Endothelial cell (in vitro differentiated cells): ENCODE measurements at regions not wholly inside any gene's neighbourhood (a gene's known extent, or its start where the extent isn't known, plus 50 kb on each side); places are given as distances from the start of the nearest gene placed in this dataset.

Source experiments
- DNase-seq: peaks from one replicate; pipeline ENCODE4 v3.0.0; 2021; ENCODE audit warnings: low spot score
- H3K27ac Mint-ChIP-seq: one replicate; pipeline ENCODE4 v1.8.0; 2021; ENCODE audit warnings: mixed read lengths, inconsistent platforms; ENCODE audit not compliant: unreplicated experiment
- H3K27me3 Mint-ChIP-seq: one replicate; pipeline ENCODE4 v1.8.0; 2021; ENCODE audit warnings: mild to moderate bottlenecking, moderate library complexity, mixed read lengths, inconsistent platforms; ENCODE audit not compliant: unreplicated experiment
- H3K36me3 Mint-ChIP-seq: one replicate; pipeline ENCODE4 v1.8.0; 2021; ENCODE audit warnings: mild to moderate bottlenecking, low read depth, mixed read lengths, inconsistent platforms; ENCODE audit not compliant: unreplicated experiment
- H3K4me1 Mint-ChIP-seq: one replicate; pipeline ENCODE4 v1.8.0; 2021; ENCODE audit warnings: mild to moderate bottlenecking, mixed read lengths, inconsistent platforms; ENCODE audit not compliant: unreplicated experiment
- H3K4me3 Mint-ChIP-seq: one replicate; pipeline ENCODE4 v1.8.0; 2021; ENCODE audit warnings: mild to moderate bottlenecking, mixed read lengths, inconsistent platforms; ENCODE audit not compliant: unreplicated experiment
- H3K9me3 Mint-ChIP-seq: one replicate; pipeline ENCODE4 v1.8.0; 2021; ENCODE audit warnings: mixed read lengths, inconsistent platforms; ENCODE audit not compliant: unreplicated experiment
- TF ChIP-seq, protein P1 (sequence below): fragments of 200-600 bp; sonication (generic); IDR thresholded peaks from one replicate; pipeline ENCODE4 v1.5.0; 2021; ENCODE audit warnings: antibody characterized with exemption; ENCODE audit not compliant: unreplicated experiment

DNA sequence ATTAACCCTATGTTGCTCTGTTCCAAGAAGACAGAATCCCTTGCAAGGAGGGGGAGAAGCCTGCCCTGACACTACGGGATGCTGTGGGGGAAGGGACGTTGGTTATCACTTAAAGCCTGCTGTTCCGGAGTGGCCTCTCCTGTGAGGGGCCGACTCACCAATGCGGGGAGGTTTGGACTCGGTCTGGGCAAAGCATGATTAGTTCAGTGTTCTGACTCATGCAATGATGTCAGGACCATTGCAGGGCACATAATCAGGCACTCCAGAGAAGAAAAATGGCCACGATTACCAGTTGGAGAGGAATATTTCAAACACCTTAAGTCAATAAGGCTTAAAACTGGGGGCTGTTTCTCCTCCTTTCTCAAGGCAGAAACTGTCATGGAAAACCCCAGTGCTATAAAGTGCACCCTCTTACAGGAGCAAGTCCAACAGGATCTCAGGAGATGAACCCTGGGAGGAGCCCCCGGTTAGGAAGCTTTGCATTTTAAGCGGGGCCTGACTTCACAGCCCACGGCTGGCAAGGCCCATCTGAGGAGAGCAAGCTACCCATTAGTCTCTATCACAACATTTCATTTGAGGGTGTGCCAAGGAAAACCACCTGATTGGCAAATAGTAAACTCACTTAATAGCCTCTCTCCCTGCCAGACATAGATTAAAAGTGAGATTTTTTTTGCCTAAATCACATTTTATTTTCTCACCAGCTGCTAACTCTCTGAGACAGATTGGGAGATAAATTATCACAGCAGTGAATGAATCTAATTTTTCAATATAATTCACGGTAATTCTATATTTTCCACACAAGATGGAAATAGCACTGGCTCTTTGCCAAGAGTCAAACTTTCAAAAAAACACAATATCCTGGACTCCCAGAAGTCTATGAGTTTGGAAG, 202.5 kb downstream of the C1orf94 start:
- no peak overlapping the region for H3K27ac Mint-ChIP-seq
- no peak overlapping the region for H3K4me3 Mint-ChIP-seq
- no peak for DNase-seq
- no peaks in the 10 kb centered on the region for H3K27me3 Mint-ChIP-seq
- TF ChIP-seq, protein P1, sequence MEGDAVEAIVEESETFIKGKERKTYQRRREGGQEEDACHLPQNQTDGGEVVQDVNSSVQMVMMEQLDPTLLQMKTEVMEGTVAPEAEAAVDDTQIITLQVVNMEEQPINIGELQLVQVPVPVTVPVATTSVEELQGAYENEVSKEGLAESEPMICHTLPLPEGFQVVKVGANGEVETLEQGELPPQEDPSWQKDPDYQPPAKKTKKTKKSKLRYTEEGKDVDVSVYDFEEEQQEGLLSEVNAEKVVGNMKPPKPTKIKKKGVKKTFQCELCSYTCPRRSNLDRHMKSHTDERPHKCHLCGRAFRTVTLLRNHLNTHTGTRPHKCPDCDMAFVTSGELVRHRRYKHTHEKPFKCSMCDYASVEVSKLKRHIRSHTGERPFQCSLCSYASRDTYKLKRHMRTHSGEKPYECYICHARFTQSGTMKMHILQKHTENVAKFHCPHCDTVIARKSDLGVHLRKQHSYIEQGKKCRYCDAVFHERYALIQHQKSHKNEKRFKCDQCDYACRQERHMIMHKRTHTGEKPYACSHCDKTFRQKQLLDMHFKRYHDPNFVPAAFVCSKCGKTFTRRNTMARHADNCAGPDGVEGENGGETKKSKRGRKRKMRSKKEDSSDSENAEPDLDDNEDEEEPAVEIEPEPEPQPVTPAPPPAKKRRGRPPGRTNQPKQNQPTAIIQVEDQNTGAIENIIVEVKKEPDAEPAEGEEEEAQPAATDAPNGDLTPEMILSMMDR = no peak
- no peaks in the 10 kb centered on the region for H3K36me3 Mint-ChIP-seq
- H3K4me1 Mint-ChIP-seq = peaks cover 6% of the 10 kb centered on the region
- H3K9me3 Mint-ChIP-seq = no peaks in the 10 kb centered on the region

DNA sequence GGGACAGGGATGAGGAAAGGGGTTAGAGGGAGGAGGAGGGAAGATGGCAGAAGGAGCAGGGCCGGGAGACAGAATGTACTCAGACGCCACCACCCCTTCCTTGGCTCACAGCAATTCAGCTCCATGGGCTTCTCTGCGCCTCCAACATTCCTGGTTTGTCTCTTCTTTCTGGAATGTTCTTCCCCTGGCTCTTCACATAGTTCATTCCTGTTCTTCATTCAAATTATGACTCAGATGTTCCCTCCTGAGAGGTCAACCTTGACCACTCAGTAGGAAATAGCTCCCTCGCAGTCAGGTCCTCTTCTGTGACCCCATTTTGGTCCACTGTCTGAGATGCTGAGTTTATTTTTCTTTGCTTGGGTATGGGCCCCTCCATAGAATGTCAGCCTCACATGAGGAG, 203.2 kb downstream of the C1orf94 start:
- peaks cover 6% of the 10 kb centered on the region for H3K4me1 Mint-ChIP-seq
- H3K27me3 Mint-ChIP-seq = no peaks in the 10 kb centered on the region
- no peaks in the 10 kb centered on the region for H3K36me3 Mint-ChIP-seq
- DNase-seq = no peak
- no peak overlapping the region for H3K27ac Mint-ChIP-seq
- TF ChIP-seq, protein P1 = no peak
- no peak overlapping the region for H3K4me3 Mint-ChIP-seq
- H3K9me3 Mint-ChIP-seq = no peaks in the 10 kb centered on the region

DNA sequence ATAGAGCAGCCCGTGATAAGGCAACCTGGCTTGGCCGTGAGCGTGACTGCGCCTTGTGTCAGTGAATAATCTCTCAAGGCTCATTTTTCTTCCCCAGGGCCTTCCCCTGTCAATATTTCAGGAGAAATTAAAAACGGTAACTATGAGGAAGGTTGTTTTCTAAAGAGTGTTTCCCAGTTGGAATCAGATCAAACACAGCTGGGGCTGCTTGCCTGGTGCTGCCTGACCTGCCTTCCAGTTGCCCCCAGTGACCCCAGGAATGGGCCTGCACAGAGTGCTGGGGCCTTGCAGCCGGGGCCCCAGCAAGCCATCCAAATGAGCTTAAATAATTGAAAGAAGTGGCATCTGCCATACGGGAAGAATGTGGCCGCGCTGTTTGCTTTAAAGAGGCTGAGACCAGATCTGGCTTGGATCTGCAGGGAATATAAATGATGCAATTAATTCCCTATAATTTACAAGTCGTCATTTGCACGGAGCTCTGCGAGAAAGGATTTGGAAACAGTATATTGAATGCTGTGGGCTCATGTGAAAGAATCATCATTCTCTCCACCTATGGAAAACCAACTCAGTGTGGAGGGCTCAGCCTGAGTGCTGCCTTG, 203.9 kb downstream of the C1orf94 start:
- H3K27ac Mint-ChIP-seq = no peak overlapping the region
- TF ChIP-seq, protein P1 = no peak
- DNase-seq = no peak
- H3K27me3 Mint-ChIP-seq = no peaks in the 10 kb centered on the region
- H3K9me3 Mint-ChIP-seq = no peaks in the 10 kb centered on the region
- H3K36me3 Mint-ChIP-seq = no peaks in the 10 kb centered on the region
- H3K4me1 Mint-ChIP-seq = peaks cover 6% of the 10 kb centered on the region
- no peak overlapping the region for H3K4me3 Mint-ChIP-seq

DNA sequence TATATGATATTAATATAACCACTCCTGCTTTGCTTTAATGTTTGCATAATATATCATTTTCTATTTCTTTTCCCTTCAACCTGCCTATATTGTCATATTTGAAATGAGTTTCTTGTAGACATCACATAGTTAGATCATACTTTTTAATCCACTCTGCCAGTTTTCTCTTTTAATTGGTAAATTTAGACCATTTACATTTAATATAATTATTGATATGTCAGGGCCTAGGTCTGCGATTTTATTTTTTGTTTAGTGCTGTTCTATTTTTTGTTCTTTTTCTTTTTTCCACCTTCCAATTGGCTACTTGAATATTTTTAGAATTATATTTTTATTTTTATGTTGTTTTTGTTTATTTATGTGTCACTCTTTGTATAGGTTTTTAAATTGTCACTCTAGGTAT, 213.3 kb downstream of the C1orf94 start:
- Mint-ChIP-seq H3K27me3 (no peaks in the 10 kb centered on the region), H3K27ac (no peak overlapping the region), H3K4me3 (no peak overlapping the region), H3K36me3 (no peaks in the 10 kb centered on the region), H3K4me1 (no peaks in the 10 kb centered on the region), H3K9me3 (no peaks in the 10 kb centered on the region)
- TF ChIP-seq, protein P1 = no peak
- DNase-seq = no peak

DNA sequence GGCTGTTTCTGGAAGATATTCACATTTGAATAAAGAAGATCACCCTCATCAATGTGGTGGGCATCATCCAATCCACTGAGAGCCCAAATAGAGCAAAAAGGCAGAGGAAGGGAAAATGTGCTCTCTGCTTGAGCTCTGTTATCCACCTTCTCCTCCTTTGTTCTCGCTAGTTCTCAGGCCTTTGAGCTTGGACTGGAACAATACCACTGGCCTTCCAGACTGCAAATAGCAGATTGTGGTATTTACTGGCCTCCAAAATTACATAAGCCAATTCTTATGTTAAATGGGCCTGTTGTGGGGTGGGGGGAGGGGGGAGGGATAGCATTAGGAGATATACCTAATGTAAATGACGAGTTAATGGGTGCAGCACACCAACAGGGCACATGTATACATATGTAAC, 219.3 kb downstream of the C1orf94 start:
- no peaks in the 10 kb centered on the region for H3K36me3 Mint-ChIP-seq
- peaks cover 1% of the 10 kb centered on the region for H3K27me3 Mint-ChIP-seq
- no peak for DNase-seq
- H3K9me3 Mint-ChIP-seq = no peaks in the 10 kb centered on the region
- no peaks in the 10 kb centered on the region for H3K4me1 Mint-ChIP-seq
- H3K4me3 Mint-ChIP-seq = no peak overlapping the region
- no peak overlapping the region for H3K27ac Mint-ChIP-seq
- TF ChIP-seq, protein P1 = no peak
